DMS 273 (cell line): ENCODE measurements at regions not wholly inside any gene's neighbourhood (a gene's known extent, or its start where the extent isn't known, plus 50 kb on each side); places are given as distances from the start of the nearest gene placed in this dataset.
A peak's percentile ranks its signal among the peaks of the same experiment; 100 is the strongest.

Experiments used
- DNase-seq: peaks from one replicate; lab custom pipeline; 2025; ENCODE audit not compliant: unreplicated experiment; lab: John Stamatoyannopoulos, UW

DNA sequence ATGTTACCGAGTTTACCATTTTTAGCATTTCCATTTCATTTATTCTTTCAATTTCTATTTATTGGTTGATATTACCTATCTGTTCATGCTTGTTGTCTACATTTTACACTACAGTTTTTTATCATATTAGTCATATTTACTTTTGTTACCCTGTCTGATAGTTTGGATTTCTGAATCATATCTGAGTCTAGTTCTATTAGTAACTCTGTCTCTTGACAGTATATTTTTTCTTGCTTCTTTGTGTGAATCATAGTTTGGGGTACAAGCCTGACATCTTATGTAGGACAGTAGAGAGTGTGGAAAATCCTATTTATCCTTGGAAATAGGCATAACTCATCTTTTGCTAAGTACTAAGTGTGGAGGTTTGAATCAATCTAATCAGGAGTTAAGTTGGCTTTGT, 263.9 kb upstream of the SESN3 start:
- no peak for DNase-seq

GRCh38 chr11:95494167-95494566, 263.2 kb upstream of the SESN3 start:
- DNase-seq, result no peak

DNA sequence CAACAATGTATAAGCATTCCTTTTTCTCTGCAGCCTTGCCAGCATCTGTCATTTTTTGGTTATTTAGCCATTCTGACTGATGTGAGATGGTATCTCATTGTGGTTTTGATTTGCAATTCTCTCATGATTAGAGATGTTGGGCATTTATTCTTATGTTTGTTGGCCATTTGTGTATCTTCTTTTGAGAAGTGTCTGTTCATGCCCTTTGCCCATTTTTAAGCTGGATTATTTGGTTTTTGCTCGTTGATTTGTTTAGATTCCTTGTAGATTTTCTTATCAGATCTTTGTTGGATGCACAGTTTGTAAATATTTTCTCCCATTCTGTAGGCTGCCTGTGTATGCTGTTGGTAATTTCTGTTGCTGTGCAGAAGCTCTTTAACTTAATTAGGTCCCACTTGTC, 259.6 kb upstream of the SESN3 start:
- no peak for DNase-seq

DNA sequence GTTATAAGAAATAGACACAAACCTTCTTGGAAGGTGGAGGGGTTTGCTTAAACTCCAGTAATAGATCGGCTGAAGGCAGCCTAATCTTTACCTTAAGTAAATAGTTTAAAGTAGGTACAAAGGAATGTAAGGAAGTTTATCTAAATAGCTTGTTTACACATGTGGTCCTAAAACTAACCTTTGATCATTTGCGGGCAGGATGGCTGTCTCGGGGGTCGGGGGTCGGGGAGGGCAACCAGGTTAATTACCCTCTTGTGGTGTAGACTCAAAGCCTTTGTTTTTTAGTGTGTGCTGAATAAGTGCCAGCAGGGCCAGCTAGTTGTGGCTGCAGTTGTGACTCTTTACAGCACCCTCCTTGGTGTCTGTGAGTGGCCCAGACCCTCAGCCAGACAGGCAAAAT, 256.9 kb upstream of the SESN3 start:
- DNase-seq, result no peak

DNA sequence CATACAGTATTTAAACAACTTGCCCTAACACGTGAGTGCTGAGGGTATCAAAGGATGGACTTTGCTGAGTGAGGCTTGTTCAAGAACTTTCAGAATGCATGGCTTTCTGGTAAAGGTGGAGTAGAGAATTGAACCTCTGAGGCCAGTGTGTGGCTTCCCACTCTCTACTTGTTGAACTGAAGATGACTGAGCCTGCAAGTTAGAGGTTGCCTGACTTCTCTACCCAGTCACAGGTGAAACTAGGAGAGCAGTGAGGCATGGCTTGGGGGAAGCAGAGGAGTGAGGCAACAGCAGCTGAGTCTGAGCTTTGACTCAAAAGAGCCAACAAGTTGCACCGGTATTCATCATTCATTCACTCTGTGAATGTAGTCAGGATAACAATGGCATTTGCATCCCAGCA, 256.4 kb upstream of the SESN3 start:
- no peak for DNase-seq

DNA sequence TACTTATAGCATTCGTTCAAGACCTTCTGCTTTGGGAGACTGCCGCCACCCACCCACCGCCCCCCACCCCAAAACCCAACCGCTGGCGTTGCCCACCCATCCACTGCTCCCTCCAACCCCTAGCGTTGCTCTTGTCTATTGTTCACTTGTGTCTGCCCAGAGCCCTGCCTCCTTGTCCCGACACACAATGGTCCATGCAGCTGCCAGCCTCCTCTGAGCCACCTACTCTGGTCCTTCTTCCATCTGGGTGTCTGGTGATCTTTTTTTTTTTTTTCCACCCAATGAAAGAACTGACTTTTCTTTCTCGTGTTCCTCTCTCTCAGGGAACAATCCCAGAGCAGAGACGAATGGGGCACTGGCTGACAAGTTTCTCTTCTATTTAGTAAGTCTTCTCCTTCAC, 256.0 kb upstream of the SESN3 start:
- DNase-seq, result no peak

DNA sequence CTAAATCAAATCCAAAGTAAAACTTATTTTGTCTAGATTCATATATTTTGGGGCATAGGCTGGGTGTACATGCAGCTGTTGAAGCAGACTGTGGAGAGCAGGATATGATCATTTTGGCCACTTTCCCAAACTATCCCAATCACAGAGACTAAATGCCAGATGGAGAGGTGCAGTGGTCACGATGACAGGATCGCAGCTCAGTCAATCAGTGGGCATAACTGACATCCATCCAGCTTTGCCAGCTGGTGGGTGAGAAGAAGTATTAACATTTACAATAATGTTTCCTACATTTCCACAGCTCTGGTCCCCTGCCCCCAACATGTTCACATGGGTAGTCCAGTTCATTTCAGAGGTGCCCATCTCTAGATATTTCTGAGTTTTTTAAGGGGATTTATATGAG, 255.5 kb upstream of the SESN3 start:
- DNase-seq, result peak; percentile 93

DNA sequence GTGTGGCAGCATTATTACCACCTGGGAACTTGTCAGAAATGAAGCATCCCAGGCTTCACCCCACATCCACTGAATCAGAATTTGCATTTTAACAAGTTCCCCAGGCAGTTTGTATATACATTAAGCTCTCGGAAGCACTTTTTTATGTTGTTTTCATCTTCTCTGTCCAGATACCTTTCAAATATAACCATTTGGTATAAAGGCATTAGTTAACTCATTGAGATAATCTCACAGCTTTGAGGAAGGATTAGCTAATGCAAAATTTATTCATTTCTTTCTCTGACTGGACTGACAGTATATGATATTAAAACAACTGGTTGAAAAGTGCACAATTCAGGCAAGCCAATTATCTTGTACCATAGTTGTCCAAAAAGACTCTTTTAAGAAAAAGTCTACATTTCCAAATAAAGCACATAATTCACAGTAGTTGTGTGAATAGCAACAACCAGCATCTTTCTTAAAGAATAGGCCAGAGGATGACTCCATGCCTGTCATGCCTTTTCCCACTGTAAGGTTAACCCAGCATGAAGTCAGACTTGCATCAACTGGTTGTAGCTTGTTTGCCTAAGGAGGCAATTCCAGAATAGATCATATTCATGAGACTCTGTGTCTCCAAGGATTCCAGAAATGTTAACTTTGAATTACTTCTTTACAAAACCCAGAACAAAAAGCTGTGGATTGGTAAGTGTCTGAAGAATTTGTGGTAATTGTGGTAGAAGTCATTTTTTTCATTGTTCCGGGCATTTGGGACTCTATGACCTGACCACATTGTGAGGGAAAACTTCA, 254.3 kb upstream of the SESN3 start:
- peak; percentile 4 for DNase-seq

- DNase-seq, result no peak
Measured at GRCh38 chr11:95483339-95483738, 252.3 kb upstream of the SESN3 start.

- no peak for DNase-seq
Measured at GRCh38 chr11:95478003-95478402, 247.0 kb upstream of the SESN3 start.

DNA sequence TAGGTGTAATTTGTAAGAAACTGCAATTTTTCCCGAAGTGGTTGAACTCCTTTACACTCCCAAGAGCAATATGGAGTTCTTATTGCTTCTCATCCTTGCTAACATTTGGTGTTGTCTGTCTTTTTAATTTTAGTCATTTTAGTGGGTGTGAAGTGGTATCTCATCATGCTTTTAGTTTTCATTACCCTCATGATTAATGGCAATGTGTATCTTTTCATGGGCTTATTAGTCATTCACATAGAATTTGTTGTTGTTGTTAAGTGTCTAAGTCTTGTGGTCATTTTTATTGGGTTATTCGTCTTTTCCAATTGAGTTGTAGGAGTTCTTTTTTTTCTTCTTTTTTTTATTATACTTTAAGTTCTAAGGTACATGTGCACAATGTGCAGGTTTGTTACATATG, 238.3 kb upstream of the SESN3 start:
- DNase-seq, result no peak

DNA sequence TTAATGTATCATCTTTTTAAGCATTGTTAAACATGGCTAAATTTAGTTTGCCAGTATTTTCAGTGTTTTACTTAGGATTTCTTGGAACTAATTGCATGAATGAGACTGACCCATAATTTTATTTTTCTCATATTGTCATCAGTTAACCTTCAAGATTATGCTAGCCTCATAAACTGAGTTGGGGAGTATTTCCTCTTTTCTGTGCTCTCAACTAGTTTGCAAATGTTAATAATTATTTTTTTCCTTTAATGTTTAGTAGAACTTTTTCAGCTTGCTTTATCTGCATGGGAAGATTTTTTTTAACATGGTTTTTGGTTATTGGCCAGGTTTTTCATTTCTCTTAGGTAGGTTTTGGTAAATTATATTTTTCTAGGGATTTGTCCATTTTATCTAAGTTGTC, 235.4 kb upstream of the SESN3 start:
- DNase-seq, result no peak

GRCh38 chr11:95465887-95466286, 234.9 kb upstream of the SESN3 start:
- no peak for DNase-seq

DNA sequence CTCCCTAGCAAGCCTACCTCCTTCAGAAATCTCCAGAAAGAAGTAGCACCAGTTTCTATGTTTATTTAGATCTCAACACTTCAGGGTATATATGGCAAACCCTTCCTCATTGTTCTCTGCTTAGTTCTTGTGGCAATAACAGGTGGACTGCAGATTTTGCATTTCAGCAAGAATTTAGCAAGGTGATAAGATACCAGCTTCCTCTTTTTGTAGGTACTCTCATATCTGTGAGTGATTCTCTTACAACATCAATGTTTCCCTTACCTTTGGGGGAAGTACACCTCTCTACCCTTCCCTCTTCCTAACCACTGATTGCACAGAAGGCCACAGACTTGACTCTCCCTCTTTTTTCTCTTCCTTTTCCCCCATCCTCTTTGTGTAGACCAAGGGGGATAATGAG, 230.9 kb upstream of the SESN3 start:
- DNase-seq, result no peak

DNA sequence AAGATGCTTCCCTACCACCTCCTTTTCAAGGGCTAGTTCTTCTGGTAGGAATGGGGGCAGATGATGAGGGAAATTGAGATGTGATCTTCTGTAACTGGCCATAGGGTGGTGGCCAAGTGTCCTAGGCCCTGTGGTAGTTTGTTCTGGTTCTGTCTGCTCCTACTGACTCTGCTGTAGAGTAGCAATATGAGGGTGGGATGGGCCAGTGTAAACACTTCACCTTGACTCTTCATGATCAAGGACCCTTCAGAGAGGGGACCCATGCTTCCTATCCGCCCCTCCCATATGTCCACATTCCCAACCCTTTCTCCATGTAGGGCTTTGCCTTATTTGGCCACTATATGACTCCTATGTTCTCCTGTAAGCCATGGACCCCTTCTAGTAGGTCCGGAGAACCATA, 230.3 kb upstream of the SESN3 start:
- no peak for DNase-seq

DNA sequence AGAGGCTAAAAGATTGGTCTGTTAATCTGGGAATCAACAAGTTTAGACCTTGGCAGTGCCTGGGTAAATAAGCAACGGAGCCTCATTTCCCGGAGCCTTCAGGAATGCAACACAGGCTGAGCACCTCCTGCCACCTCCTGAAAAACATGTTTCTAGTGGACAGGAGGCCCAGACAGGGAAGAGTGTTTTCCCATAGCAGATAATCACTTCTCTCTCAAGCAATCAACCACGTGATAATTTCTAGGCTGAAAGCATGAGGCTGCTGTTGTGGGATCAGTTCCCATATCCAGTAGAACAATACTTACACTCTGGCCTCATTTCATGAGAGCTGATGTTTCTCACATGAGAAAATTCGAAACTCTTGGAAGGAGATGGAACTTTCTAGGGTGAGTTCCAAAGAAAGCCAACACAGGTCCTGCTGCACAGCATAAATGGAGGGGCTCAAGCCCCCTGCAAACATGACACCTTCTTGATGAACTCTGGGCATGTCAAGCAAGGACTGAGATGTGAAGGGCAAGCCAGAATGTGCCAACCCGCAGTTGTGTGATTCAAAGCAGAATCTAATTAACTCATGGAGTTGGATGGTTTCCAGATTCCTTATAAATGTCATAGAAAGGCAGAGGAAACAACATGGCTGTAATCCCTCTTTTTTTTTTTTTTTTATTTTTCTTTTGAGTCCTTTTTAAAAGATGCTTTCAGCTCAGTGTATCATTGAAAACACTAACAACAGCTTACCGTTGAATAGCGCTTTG, 228.5 kb upstream of the SESN3 start:
- DNase-seq, result peak; percentile 72

- DNase-seq, result peak; percentile 4
Measured at GRCh38 chr11:95456714-95457491, 225.9 kb upstream of the SESN3 start.

DNA sequence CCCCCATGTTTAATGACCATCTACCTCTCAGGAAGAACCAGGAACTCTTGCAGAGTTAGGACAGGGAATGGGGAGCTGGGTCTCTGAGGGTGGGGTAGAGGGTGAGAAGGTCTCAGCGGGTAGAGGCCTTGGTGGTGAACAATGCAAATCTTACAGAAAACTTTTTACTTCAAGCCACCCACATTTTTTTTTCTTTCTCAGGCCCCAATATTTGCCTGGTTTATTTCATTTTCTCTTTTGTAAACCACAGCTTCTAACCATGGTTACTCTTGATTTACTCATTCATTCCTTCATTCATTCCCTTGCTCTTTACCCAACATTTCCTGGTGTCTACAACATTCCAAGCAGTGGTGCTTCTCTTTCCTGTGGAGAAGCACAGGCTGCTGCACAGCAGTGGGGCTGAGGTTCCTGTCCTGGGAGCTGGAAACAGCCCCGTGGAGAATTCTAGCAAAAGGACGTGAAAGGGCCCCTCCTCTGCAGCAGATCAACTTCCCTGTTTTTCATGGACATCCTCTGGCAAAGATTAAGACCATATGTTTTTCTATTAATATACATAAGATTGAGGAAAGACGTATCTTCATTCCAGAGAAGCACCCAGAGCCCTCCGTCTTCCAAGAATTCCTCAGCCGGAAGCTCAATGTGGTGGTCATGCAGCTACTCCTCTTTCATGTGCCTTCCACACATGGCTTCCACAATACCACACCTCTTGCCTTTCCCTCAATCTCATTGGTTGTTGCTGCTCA, 224.4 kb upstream of the SESN3 start:
- DNase-seq, result no peak

- peak; percentile 2 for DNase-seq
Measured at GRCh38 chr11:95453616-95454171, 222.7 kb upstream of the SESN3 start.

DNA sequence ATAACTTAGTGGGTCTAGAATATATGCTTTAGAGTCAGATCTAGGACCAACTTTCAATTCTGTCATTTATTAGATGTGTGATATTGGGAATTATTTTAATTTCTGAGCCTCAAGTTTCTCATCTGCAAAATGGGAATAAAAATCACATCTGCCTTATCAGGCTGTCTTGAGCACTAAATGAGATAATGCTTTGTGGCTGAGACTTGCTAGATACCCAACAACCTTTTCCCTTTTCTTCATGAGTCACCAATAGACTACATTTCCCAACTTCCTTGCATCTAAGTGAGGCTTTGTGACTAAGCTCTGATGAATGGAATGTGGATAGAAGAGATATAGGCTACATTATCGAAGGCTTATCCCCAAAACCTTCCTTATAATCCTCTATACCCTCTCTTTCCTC, 220.7 kb upstream of the SESN3 start:
- no peak for DNase-seq

- no peak for DNase-seq
Measured at GRCh38 chr11:95451261-95451660, 220.3 kb upstream of the SESN3 start.
